Osteoblast (primary cell): ENCODE measurements at regions not wholly inside any gene's neighbourhood (a gene's known extent, or its start where the extent isn't known, plus 50 kb on each side); places are given as distances from the start of the nearest gene placed in this dataset.
A peak's percentile ranks its signal among the peaks of the same experiment; 100 is the strongest.

Source experiments
- DNase-seq: peaks from one replicate; pipeline ENCODE4 v3.0.0; 2011; ENCODE audit warnings: low spot score, mixed read lengths; ENCODE audit not compliant: insufficient read length; ENCODE audit errors: missing footprints
- H2AFZ ChIP-seq: 2 replicates; pipeline ENCODE4 v1.6.0; 2011; ENCODE audit warnings: mild to moderate bottlenecking, low read length
- H3K27ac ChIP-seq: 2 replicates; pipeline ENCODE4 v1.5.1; 2011; ENCODE audit warnings: mild to moderate bottlenecking, low read depth, low read length, moderate library complexity
- H3K27me3 ChIP-seq: 2 replicates; pipeline ENCODE4 v1.6.0; 2012; ENCODE audit warnings: mild to moderate bottlenecking, control low read depth, inconsistent platforms, low read length, moderate library complexity; ENCODE audit not compliant: insufficient read depth
- H3K36me3 ChIP-seq: 2 replicates; pipeline ENCODE4 v1.5.1; 2011; ENCODE audit warnings: mild to moderate bottlenecking, low read length, control low read depth, moderate library complexity; ENCODE audit not compliant: insufficient read depth
- H3K4me1 ChIP-seq: 2 replicates; pipeline ENCODE4 v1.5.1; 2011; ENCODE audit warnings: mild to moderate bottlenecking, low read length, control low read depth, moderate library complexity; ENCODE audit not compliant: insufficient read depth
- H3K4me2 ChIP-seq: 2 replicates; pipeline ENCODE4 v1.6.0; 2011; ENCODE audit warnings: mild to moderate bottlenecking, low read length; ENCODE audit not compliant: insufficient read depth
- H3K4me3 ChIP-seq: fragments of 200-600 bp; sonication (generic); 3 replicates; pipeline ENCODE4 v1.5.1; 2012; ENCODE audit warnings: mild to moderate bottlenecking, low read length, inconsistent platforms; ENCODE audit not compliant: insufficient read depth
- H3K79me2 ChIP-seq: 2 replicates; pipeline ENCODE4 v1.6.0; 2012; ENCODE audit warnings: mild to moderate bottlenecking, low read length, control low read depth, inconsistent platforms; ENCODE audit not compliant: insufficient read depth
- H3K9me3 ChIP-seq: 2 replicates; pipeline ENCODE4 v1.5.1; 2011; ENCODE audit warnings: low read depth, low read length, control low read depth
- H4K20me1 ChIP-seq: 2 replicates; pipeline ENCODE4 v1.6.0; 2012; ENCODE audit warnings: mild to moderate bottlenecking, low read length, control low read depth; ENCODE audit not compliant: insufficient read depth
- CTCF ChIP-seq: IDR thresholded peaks from 2 replicates; pipeline ENCODE4 v1.5.1; 2011; ENCODE audit warnings: mild to moderate bottlenecking, low read depth, low read length, moderate library complexity; ENCODE audit errors: extremely low read depth

- Histone ChIP-seq H3K79me2 (no peaks in the 10 kb centered on the region), H3K36me3 (no peaks in the 10 kb centered on the region), H3K27me3 (no peaks in the 10 kb centered on the region), H3K27ac (no peak overlapping the region), H3K4me2 (no peak overlapping the region), H3K4me3 (no peak overlapping the region), H2AFZ (no peak overlapping the region), H3K9me3 (no peaks in the 10 kb centered on the region), H3K4me1 (no peaks in the 10 kb centered on the region), H4K20me1 (no peaks in the 10 kb centered on the region)
- no peak for DNase-seq
- TF ChIP-seq CTCF: no peak
Observed at GRCh38 chr6:40856271-40856670, 182.8 kb downstream of the UNC5CL start.

DNA sequence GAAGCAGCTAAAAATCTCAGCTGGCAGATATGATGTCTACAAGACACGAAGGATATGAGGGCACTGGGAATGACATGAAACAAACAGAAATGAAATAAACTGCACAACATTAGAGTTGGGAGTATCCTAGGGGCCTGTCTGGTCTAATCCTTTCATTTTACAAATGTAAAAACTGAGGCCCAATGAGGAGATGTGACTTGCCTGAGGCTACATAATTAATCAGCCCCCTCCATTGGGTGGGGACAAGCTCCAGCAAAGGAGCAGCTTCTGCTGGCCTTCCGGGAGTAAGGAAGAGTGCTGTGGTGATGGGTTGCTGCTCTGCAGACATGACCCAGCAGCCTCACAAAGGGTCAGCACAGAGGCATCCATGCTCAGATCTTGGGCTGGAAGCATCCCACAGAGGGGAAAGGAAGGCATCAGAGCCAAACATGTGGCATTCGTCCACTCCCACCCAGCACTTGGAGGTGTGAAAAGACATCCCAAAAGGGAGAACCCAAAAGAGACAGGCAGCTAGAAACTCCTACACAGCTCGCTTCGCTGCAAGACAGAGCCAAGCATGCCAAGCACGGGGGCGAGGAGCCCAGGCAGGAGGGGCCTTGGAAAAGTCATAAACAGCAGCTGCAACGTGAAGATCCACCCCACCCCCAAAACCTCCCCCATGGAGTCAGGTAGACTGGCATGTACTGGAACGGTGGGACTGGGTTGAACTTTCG lies 183.7 kb downstream of the UNC5CL start:
- Histone ChIP-seq H3K4me2 (no peak overlapping the region), H3K27ac (no peak overlapping the region), H3K79me2 (no peaks in the 10 kb centered on the region), H4K20me1 (no peaks in the 10 kb centered on the region), H3K36me3 (no peaks in the 10 kb centered on the region), H3K27me3 (no peaks in the 10 kb centered on the region), H2AFZ (no peak overlapping the region), H3K4me1 (no peaks in the 10 kb centered on the region), H3K9me3 (no peaks in the 10 kb centered on the region), H3K4me3 (no peak overlapping the region)
- TF ChIP-seq CTCF: no peak
- no peak for DNase-seq

DNA sequence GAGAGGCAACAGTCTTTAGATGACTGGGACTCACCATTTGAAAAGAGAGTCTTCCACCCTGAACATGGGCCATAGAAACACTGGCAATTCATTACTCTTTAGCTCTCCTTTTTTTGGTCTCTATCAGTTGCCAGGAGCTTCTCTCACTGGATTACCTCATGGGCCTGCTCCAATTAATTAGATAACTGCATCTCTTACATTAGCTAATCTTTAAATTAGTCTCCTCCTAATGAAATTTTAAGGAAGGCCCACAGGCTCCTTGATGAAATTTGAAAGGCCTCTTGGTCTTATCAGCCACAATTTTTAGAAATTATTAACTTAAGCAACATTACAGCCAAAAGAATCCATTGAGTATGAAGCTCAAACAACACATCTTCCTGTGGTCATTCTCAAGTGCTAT lies 184.4 kb downstream of the UNC5CL start:
- Histone ChIP-seq H3K79me2 (no peaks in the 10 kb centered on the region), H3K4me1 (no peaks in the 10 kb centered on the region), H3K9me3 (no peaks in the 10 kb centered on the region), H3K4me2 (no peak overlapping the region), H2AFZ (no peak overlapping the region), H4K20me1 (no peaks in the 10 kb centered on the region), H3K4me3 (no peak overlapping the region), H3K27me3 (no peaks in the 10 kb centered on the region), H3K27ac (no peak overlapping the region), H3K36me3 (no peaks in the 10 kb centered on the region)
- TF ChIP-seq CTCF: no peak
- DNase-seq: no peak

DNA sequence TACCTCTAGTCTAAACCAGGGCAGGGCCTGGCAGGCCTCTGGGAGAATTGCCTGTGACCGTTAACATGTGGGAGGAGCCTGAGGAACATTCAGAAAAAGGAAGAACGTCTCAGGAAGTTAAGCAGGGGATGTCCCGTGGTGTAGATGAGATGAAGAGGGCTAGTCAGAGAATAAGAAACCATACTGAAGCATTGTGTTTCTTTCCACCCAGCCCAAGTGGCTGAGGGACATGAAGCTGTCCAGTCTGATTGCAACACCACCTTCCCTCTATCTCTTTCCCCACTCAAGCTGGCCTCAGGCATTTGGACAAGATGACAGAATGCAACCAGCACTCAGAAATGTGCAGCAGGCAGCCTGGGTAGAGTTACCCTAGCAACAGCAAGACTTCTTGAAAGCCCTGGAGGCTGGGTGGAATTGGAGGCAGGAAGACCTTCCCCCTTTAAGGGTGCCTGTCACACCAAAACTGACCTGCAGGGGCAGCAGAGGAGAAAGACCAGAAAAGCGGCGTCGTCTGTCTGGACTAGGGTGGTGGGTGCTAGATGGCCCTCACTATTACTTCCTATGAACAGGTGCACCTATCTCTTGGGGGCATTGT lies 186.1 kb downstream of the UNC5CL start:
- Histone ChIP-seq H3K79me2 (no peaks in the 10 kb centered on the region), H3K4me2 (no peak overlapping the region), H4K20me1 (no peaks in the 10 kb centered on the region), H3K4me1 (no peaks in the 10 kb centered on the region), H3K9me3 (no peaks in the 10 kb centered on the region), H3K27me3 (no peaks in the 10 kb centered on the region), H3K4me3 (no peak overlapping the region), H2AFZ (no peak overlapping the region), H3K36me3 (no peaks in the 10 kb centered on the region), H3K27ac (no peak overlapping the region)
- no peak for DNase-seq
- peak; percentile 47 for TF ChIP-seq CTCF
